Left forelimb (tissue), 1 donor: ENCODE measurements at regions not wholly inside any gene's neighbourhood (a gene's known extent, or its start where the extent isn't known, plus 50 kb on each side); places are given as distances from the start of the nearest gene placed in this dataset.

Source experiments
- DNase-seq: peaks from one replicate; pipeline ENCODE4 v3.0.0-alpha.2; 2018; ENCODE audit warnings: low spot score

GRCh38 chr20:52643034-52643433 is 329.1 kb upstream of the TSHZ2 start:
- DNase-seq, result no peak

GRCh38 chr20:52637201-52637600 is 335.0 kb upstream of the TSHZ2 start:
- no peak for DNase-seq

DNA sequence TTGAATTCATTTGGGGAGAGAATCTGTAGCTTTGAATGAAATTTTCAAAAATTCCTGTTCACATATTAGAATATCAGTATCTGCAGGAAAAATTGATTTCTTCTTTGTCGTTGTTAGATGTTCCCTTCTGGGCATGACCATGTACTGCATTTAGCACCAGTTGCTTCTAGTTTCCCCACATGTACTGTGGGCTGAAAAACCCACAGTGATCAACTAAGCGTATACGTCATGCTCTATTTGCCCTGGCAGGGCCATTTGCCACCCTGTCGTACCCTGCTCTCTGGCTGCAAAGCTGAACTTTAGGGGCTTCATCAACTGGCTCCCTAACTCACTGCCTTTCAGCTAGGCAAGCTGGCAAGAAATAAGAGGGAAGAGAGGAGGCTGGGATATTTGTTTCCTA is 340.7 kb upstream of the TSHZ2 start:
- no peak for DNase-seq

DNA sequence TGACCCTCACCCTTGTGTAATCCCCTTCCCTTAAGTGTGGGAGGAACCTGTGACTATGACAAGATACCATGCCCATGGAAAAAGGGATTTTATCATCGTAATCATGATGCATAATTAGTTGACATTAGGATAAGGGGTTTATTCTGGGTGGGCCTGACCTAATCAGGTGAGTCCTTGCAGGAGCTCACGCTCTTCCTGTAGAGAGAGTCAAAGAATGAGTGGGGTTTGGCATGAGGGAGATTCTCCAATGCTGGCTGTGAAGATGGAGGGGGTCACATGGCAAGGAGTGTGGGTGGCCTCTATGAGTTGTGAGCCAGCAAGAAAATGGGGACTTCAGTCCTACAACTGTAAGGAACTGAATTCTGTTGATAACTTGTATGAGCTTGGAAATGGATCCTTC is 342.0 kb upstream of the TSHZ2 start:
- no peak for DNase-seq

DNA sequence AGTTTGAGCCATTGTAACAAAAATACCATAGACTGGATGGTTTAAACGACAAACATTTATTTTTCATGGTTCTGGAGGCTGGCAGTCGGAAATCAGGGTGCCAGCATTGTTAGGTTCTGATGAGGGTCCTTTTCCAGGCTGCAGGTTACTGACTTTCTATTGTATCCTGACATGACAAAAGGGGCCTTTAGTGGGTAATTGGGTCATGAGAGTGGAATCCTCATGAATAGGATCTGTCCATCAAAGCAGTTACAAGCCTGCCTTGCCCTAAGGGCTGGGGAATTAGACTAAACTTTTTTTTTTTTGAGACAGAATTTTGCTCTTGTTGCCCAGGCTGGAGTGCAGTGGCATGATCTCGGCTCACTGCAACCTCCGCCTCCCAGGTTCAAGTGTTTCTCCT is 347.9 kb upstream of the TSHZ2 start:
- DNase-seq, result no peak

DNA sequence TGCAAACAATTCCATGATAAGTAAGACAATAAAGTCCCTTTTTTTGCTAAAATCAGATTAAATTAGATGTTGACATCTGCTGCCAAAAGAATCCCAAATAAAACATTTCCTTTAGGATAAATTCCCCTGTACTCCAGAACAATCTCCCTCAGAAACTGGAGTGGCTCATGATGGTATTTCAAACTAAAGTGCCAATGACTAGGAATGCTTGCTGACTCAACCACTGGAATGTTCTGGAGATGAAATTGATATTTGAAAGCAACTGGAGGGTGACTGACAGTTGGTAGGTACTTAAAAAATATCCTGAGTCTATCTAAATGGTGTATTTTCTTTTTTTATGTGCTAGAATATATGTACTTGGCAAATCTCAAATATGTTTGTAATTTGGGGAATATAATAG is 350.1 kb upstream of the TSHZ2 start:
- no peak for DNase-seq

GRCh38 chr20:52621401-52621800 is 350.8 kb upstream of the TSHZ2 start:
- no peak for DNase-seq

DNA sequence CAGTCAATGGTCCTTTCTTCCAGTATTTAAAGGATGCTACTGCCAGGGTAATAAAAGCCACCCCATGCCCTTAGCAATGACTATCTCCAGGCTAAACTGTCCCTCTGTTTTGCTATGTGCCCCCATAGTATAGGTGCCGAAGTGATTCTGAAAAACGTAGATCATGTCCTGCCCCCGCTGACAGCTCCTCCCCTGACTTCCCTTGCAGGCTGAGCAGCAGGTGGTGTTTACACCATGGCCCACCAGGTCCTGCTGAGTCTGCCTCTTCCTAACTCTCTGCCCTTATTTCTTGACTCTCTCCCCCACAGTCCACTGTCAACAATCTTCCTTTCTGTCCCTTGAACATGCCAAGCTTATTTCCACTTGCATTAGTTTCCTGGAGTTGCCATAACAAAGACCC is 352.5 kb upstream of the TSHZ2 start:
- DNase-seq, result no peak

GRCh38 chr20:52619101-52619500 is 353.1 kb upstream of the TSHZ2 start:
- DNase-seq, result no peak

- DNase-seq, result no peak
These were observed 355.5 kb upstream of the TSHZ2 start for GRCh38 chr20:52616629-52617028.

GRCh38 chr20:52614051-52614863 is 357.9 kb upstream of the TSHZ2 start:
- no peak for DNase-seq

DNA sequence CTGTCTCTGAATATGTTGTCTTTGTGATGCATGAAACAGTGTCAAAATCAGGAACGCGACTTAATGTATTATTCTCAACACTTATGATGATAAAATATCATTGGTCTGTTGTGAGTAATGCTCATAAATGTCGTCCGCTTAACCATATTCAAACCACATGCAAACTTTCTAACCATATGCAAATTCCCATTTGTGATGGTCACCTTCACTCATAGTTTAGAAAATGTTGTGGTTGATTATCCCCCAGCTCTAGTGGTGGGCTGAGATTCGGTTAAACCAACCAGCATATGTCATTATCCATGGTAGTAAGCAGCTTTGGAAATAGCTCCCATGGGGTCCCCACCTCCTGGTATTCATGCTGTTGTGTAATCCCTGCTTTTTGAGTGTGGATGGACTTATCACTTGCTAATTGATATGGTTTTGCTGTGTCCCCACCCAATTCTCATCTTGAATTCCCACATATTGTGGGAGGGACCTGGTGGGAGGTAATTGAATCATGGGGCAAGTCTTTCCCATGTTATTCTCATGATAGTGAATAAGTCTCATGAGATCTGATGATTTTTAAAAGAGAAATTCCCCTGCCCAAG is 360.0 kb upstream of the TSHZ2 start:
- no peak for DNase-seq

DNA sequence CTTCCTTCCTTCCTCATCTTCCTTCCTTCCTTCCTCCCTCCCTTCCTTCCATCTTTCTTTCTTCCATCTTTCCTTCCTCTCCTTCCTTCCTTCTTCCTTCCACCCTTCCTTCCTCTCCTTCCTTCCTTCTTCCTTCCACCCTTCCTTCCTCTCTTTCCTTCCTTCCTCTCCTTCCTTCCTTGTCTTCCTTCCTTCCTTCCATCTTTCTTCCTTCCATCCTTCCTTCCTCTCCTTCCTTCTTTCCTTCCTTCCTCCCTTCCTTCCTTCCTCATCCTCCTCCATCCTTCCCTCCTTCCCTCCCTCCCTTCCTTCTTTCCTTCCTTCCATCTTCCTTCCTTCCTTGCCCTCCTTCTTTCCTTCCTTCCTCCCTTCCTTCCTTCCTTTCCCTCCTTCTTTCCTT is 361.4 kb upstream of the TSHZ2 start:
- no peak for DNase-seq

DNA sequence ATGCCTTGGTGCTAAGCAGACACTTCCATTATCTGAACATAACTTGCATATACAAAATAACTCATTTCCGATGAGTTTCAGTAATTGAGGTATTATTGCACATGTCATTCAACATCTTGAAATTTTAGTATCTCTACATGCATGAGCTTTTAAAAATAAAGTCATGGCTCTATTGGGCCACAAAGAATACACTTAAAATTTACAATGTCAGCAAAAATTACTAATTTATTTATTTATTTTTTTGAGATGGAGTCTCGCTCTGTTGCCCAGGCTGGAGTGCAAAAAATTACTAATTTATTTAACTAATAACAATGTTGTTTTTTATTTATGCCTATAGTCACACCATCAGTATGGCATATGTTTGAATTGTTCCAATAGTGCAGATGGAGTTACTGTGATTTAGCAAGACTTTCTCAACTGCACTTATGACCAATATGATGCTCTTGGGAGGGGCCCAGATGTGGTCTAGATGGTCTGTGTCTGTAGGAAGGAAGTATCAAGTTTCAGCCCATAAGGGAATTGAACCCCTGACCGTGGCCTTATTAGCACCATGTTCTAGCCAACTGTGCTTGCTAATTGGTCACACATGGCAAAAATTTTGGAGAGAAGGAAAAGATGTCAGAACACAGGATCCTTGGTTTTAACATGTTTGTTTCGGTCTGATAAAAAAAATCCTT is 370.7 kb upstream of the TSHZ2 start:
- DNase-seq, result no peak

DNA sequence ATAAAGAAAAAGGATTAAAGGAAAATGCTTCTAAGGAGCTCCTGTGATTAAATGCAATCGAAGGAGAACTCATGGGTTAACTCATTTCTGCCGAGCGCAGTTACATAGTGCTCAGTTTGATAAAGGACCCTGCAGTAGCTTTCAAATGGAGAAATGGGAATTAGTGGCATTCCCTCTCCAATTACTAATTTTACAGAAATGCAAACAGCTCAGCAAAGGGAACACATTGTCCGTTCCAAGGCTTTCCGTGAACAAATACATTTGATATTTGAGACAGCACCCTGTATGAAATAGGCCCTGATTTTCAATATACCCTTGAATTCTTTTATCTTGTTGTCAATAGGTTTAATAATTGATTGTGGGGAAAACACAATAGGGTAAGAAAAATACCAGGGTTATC is 375.9 kb upstream of the TSHZ2 start:
- no peak for DNase-seq

GRCh38 chr20:52595518-52595917 is 376.6 kb upstream of the TSHZ2 start:
- DNase-seq, result no peak

- no peak for DNase-seq
These were observed 378.5 kb upstream of the TSHZ2 start for GRCh38 chr20:52593654-52594053.

GRCh38 chr20:52592567-52592966 is 379.6 kb upstream of the TSHZ2 start:
- DNase-seq, result no peak

- no peak for DNase-seq
These were observed 382.1 kb upstream of the TSHZ2 start for GRCh38 chr20:52590100-52590499.

- no peak for DNase-seq
These were observed 382.8 kb upstream of the TSHZ2 start for GRCh38 chr20:52589251-52589812.

DNA sequence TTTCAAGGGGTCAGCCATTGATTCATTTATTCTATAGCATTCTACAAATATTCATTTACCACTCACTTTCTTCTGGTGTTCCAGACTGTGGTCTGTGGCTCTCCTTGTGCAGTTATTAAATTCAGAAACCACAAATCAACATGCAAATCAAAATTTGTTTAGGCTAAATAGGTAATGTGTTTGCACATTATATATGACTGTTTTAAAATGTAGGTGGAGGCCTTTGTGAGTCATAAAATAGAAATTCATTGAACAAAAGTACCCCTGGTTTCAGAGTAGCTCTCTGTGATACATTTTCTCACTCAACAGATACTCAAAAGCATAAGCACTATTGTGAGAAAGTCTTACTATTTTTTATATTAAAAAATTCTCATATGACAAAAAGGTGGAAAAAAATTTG is 385.5 kb upstream of the TSHZ2 start:
- no peak for DNase-seq

GRCh38 chr20:52585333-52585732 is 386.8 kb upstream of the TSHZ2 start:
- DNase-seq, result no peak

GRCh38 chr20:52578559-52578958 is 387.0 kb upstream of the ZFP64 start:
- no peak for DNase-seq
